ENCODE measurements at regions not wholly inside any gene's neighbourhood (a gene's known extent, or its start where the extent isn't known, plus 50 kb on each side); places are given as distances from the start of the nearest gene placed in this dataset.

- DNase-seq, result no peak
These were observed 238.3 kb downstream of the MYCN start for GRCh38 chr2:16178551-16179130.

- no peak for DNase-seq
These were observed 237.4 kb downstream of the MYCN start for GRCh38 chr2:16177671-16178180.

- DNase-seq, result no peak
These were observed 236.7 kb downstream of the MYCN start for GRCh38 chr2:16176971-16177480.

- DNase-seq, result no peak
These were observed 235.0 kb downstream of the MYCN start for GRCh38 chr2:16175247-16175825.

GRCh38 chr2:16174693-16175045, 234.3 kb downstream of the MYCN start:
- no peak for DNase-seq

GRCh38 chr2:16173893-16174692, 233.7 kb downstream of the MYCN start:
- DNase-seq, result no peak

GRCh38 chr2:16172324-16173175, 232.2 kb downstream of the MYCN start:
- no peak for DNase-seq

GRCh38 chr2:16171425-16171920, 231.1 kb downstream of the MYCN start:
- no peak for DNase-seq

- no peak for DNase-seq
These were observed 230.5 kb downstream of the MYCN start for GRCh38 chr2:16170675-16171424.

GRCh38 chr2:16169381-16169960, 229.1 kb downstream of the MYCN start:
- DNase-seq, result no peak

GRCh38 chr2:16168506-16169264, 228.3 kb downstream of the MYCN start:
- DNase-seq, result no peak

GRCh38 chr2:16167870-16168426, 227.6 kb downstream of the MYCN start:
- no peak for DNase-seq

GRCh38 chr2:16167451-16167861, 227.1 kb downstream of the MYCN start:
- no peak for DNase-seq

- no peak for DNase-seq
These were observed 226.1 kb downstream of the MYCN start for GRCh38 chr2:16166327-16166981.

GRCh38 chr2:16165518-16166326, 225.4 kb downstream of the MYCN start:
- no peak for DNase-seq

- DNase-seq, result no peak
These were observed 222.2 kb downstream of the MYCN start for GRCh38 chr2:16162491-16163040.

- no peak for DNase-seq
These were observed 221.6 kb downstream of the MYCN start for GRCh38 chr2:16161768-16162490.

- DNase-seq, result no peak
These were observed 220.8 kb downstream of the MYCN start for GRCh38 chr2:16161085-16161565.
